SK-N-SH (cell line): ENCODE measurements at regions not wholly inside any gene's neighbourhood (a gene's known extent, or its start where the extent isn't known, plus 50 kb on each side); places are given as distances from the start of the nearest gene placed in this dataset.

Experiments used
- CTCF ChIA-PET: fragments of 300-600, 350-600 bp; formaldehyde crosslinking; extraction: SDS; loops from one replicate; lab custom pipeline; 2021; lab: Yijun Ruan, JAX
- POLR2A ChIA-PET: fragments of 350-600 bp; sonication (Branson Sonifier 250); formaldehyde crosslinking; extraction: SDS; loops from one replicate; lab custom pipeline; 2020; ENCODE audit warnings: antibody characterized with exemption, inconsistent platforms; lab: Yijun Ruan, JAX
- DNase-seq: peaks from one replicate; pipeline ENCODE4 v3.0.0; 2012
- H2AFZ ChIP-seq: fragments of 200-600 bp; sonication (generic); 2 replicates; pipeline ENCODE4 v1.8.1; 2016; ENCODE audit warnings: antibody characterized with exemption, mild to moderate bottlenecking, low read depth
- H3F3A ChIP-seq: fragments of 200-600 bp; sonication (generic); replicated peaks from 2 replicates; pipeline ENCODE3; 2016; ENCODE audit warnings: antibody characterized with exemption, mild to moderate bottlenecking; ENCODE audit not compliant: insufficient read depth
- H3K27ac ChIP-seq, 2 experiments: fragments of 200-500 bp in 1 of 2; fragments of 200-600 bp in 1 of 2; sonication (Bioruptor generic) in 1 of 2; sonication (generic), shearing (Covaris generic) in 1 of 2; 2 replicates each; pipeline versions ENCODE4 v1.5.1 to v1.6.1; 2014 to 2016; ENCODE audit warnings: low read depth in 2 of 2, inconsistent platforms in 1 of 2, low read length in 1 of 2, mild to moderate bottlenecking in 1 of 2, mixed read lengths in 1 of 2
- H3K27me3 ChIP-seq: fragments of 200-600 bp; sonication (generic), shearing (Covaris generic); 2 replicates; pipeline ENCODE4 v1.6.1; 2016; ENCODE audit warnings: mixed run types; ENCODE audit not compliant: insufficient read depth
- H3K36me3 ChIP-seq, 2 experiments: fragments of 200-500 bp in 1 of 2; fragments of 200-600 bp in 1 of 2; sonication (Bioruptor generic) in 1 of 2; sonication (generic) in 1 of 2; replicated peaks in 1 of 2; 2 replicates each; pipeline versions ENCODE3 to v1.5.1; 2014 to 2016; ENCODE audit warnings: low read length in 1 of 2, mild to moderate bottlenecking in 1 of 2; ENCODE audit not compliant: insufficient read depth in 2 of 2, control insufficient read depth in 1 of 2
- H3K4me1 ChIP-seq, 2 experiments: fragments of 200-500 bp in 1 of 2; fragments of 200-600 bp in 1 of 2; sonication (Bioruptor generic) in 1 of 2; sonication (generic), shearing (Covaris generic) in 1 of 2; 2 replicates each; pipeline versions ENCODE4 v1.5.1 to v1.6.1; 2014 to 2016; ENCODE audit warnings: low read depth in 1 of 2, low read length in 1 of 2, mixed run types in 1 of 2; ENCODE audit not compliant: insufficient read depth in 2 of 2, control insufficient read depth in 1 of 2
- H3K4me2 ChIP-seq: fragments of 200-600 bp; sonication (generic), shearing (Covaris generic); 2 replicates; pipeline ENCODE4 v1.6.1; 2017; ENCODE audit warnings: mixed run types
- H3K4me3 ChIP-seq, 2 experiments: fragments of 200-500 bp in 1 of 2; fragments of 200-600 bp in 1 of 2; sonication (Bioruptor generic) in 1 of 2; sonication (generic), shearing (Covaris generic) in 1 of 2; 2 replicates each; pipeline versions ENCODE4 v1.5.1 to v1.8.1; 2014 to 2016; ENCODE audit warnings: low read depth in 2 of 2, inconsistent platforms in 1 of 2, low read length in 1 of 2, mild to moderate bottlenecking in 1 of 2, mixed read lengths in 1 of 2, moderate library complexity in 1 of 2
- H3K79me2 ChIP-seq: fragments of 200-600 bp; sonication (generic); 2 replicates; pipeline ENCODE4 v1.8.1; 2017; ENCODE audit warnings: mild to moderate bottlenecking; ENCODE audit not compliant: insufficient read depth
- H3K9ac ChIP-seq: fragments of 200-600 bp; sonication (generic); 2 replicates; pipeline ENCODE4 v1.6.1; 2017; ENCODE audit warnings: mixed run types
- H3K9me2 ChIP-seq: fragments of 200-600 bp; sonication (generic); 2 replicates; pipeline ENCODE4 v1.6.1; 2017; ENCODE audit warnings: mixed run types
- H3K9me3 ChIP-seq: fragments of 200-600 bp; sonication (generic); 2 replicates; pipeline ENCODE4 v1.6.1; 2017; ENCODE audit warnings: mixed run types, mild to moderate bottlenecking, moderate library complexity
- H4K20me1 ChIP-seq: fragments of 200-600 bp; sonication (generic); 2 replicates; pipeline ENCODE4 v1.6.1; 2017; ENCODE audit warnings: mild to moderate bottlenecking, mixed run types; ENCODE audit not compliant: insufficient read depth
- ELF1 ChIP-seq: IDR thresholded peaks from 2 replicates; pipeline ENCODE4 v1.4.0; 2012
- EP300 ChIP-seq, 2 experiments: IDR thresholded peaks; 2 replicates each; pipeline versions ENCODE4 v1.4.0 to v1.6.1; 2012; ENCODE audit warnings: borderline replicate concordance in 1 of 2, low read depth in 1 of 2, low read length in 1 of 2
- FOXJ3 ChIP-seq: sonication (generic); formaldehyde crosslinking; IDR thresholded peaks from 2 replicates; pipeline ENCODE4 v1.5.1; 2020; ENCODE audit warnings: mild to moderate bottlenecking, missing genetic modification reagents
- REST ChIP-seq: IDR thresholded peaks from 2 replicates; pipeline ENCODE4 v1.6.1; 2012; ENCODE audit warnings: mild to moderate bottlenecking, low read depth, low read length, moderate library complexity
- SIN3A ChIP-seq: IDR thresholded peaks from 2 replicates; pipeline ENCODE4 v1.6.1; 2012; ENCODE audit warnings: low read depth, mild to moderate bottlenecking, low read length, moderate library complexity, borderline replicate concordance
- TEAD4 ChIP-seq: IDR thresholded peaks from 2 replicates; pipeline ENCODE4 v1.4.0; 2012; ENCODE audit warnings: mild to moderate bottlenecking, borderline replicate concordance; ENCODE audit not compliant: insufficient read depth
- WGBS: methylation state at CpG from one replicate; pipeline ENCODE4 v1.1.6; 2017; ENCODE audit warnings: low lambda C conversion rate; 5-methylcytosine and 5-hydroxymethylcytosine counted together
- TF ChIP-seq, protein P1 (sequence below): IDR thresholded peaks from 2 replicates; pipeline ENCODE4 v1.4.0; 2012; ENCODE audit warnings: low read depth, borderline replicate concordance

GRCh38 chr18:78407466-78407844, 572.2 kb upstream of the SALL3 start:
- Histone ChIP-seq H3K4me3 (no peak overlapping the region), H3K27ac (no peak overlapping the region), H3F3A (no peaks in the 10 kb centered on the region), H3K4me1 (no peaks in the 10 kb centered on the region), H3K4me2 (no peak overlapping the region), H2AFZ (no peak overlapping the region), H3K36me3 (no peaks in the 10 kb centered on the region), H3K9me3 (no peaks in the 10 kb centered on the region), H3K79me2 (no peaks in the 10 kb centered on the region), H3K27me3 (peaks cover 11% of the 10 kb centered on the region; the same call in 1 of the 2 replicates), H4K20me1 (no peaks in the 10 kb centered on the region), H3K9me2 (no peaks in the 10 kb centered on the region), H3K9ac (no peak overlapping the region)
- 0% methylated on average over 3 of the region's 4 CpGs for WGBS
- no peak for TF ChIP-seq EP300 (IDR thresholded peaks at IDR 0.05; ENCODE audit: borderline replicate concordance in 1 of 2, low read depth in 1 of 2, low read length in 1 of 2)
- TF ChIP-seq REST: no peak
- TF ChIP-seq FOXJ3 (CRISPR knock-in tag): no peak
- no peak for TF ChIP-seq TEAD4
- TF ChIP-seq, protein P1, sequence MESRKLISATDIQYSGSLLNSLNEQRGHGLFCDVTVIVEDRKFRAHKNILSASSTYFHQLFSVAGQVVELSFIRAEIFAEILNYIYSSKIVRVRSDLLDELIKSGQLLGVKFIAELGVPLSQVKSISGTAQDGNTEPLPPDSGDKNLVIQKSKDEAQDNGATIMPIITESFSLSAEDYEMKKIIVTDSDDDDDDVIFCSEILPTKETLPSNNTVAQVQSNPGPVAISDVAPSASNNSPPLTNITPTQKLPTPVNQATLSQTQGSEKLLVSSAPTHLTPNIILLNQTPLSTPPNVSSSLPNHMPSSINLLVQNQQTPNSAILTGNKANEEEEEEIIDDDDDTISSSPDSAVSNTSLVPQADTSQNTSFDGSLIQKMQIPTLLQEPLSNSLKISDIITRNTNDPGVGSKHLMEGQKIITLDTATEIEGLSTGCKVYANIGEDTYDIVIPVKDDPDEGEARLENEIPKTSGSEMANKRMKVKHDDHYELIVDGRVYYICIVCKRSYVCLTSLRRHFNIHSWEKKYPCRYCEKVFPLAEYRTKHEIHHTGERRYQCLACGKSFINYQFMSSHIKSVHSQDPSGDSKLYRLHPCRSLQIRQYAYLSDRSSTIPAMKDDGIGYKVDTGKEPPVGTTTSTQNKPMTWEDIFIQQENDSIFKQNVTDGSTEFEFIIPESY: no peak
- TF ChIP-seq SIN3A: no peak
- no peak for DNase-seq
- CTCF ChIA-PET: no interaction called here
- POLR2A ChIA-PET: no interaction called here

- Histone ChIP-seq H4K20me1 (no peaks in the 10 kb centered on the region), H3K36me3 (no peaks in the 10 kb centered on the region), H3K4me3 (no peak overlapping the region), H3F3A (no peaks in the 10 kb centered on the region), H3K79me2 (no peaks in the 10 kb centered on the region), H3K9ac (no peak overlapping the region), H3K4me2 (no peak overlapping the region), H3K9me3 (no peaks in the 10 kb centered on the region), H2AFZ (no peak overlapping the region), H3K27me3 (peaks cover 11% of the 10 kb centered on the region; the same call in 1 of the 2 replicates), H3K27ac (no peak overlapping the region), H3K4me1 (no peaks in the 10 kb centered on the region), H3K9me2 (no peaks in the 10 kb centered on the region)
- POLR2A ChIA-PET: no interaction called here
- CTCF ChIA-PET: no interaction called here
- TF ChIP-seq ELF1: no peak
- 33% methylated on average over 17 of the region's 17 CpGs for WGBS
- DNase-seq: no peak
These were observed 571.0 kb upstream of the SALL3 start for GRCh38 chr18:78408623-78409022.
